VCaP (cell line): ENCODE measurements at regions not wholly inside any gene's neighbourhood (a gene's known extent, or its start where the extent isn't known, plus 50 kb on each side); places are given as distances from the start of the nearest gene placed in this dataset.

ENCODE experiments used
- H3K27ac ChIP-seq: fragments of 450-650 bp; 2 replicates; pipeline ENCODE4 v1.5.1; 2017
- CTCF ChIP-seq: fragments of 450-650 bp; conservative IDR thresholded peaks from 2 replicates; pipeline ENCODE4 v1.5.1; 2017; ENCODE audit warnings: mild to moderate bottlenecking, moderate library complexity

- no peak for TF ChIP-seq CTCF
- H3K27ac ChIP-seq = no peak overlapping the region
Measured at GRCh38 chr11:91097083-91097482, 874.2 kb upstream of the CHORDC1 start.

GRCh38 chr11:91093141-91093540 is 870.3 kb upstream of the CHORDC1 start:
- no peak for TF ChIP-seq CTCF
- no peak overlapping the region for H3K27ac ChIP-seq

- H3K27ac ChIP-seq = no peak overlapping the region
- TF ChIP-seq CTCF = no peak
Measured at GRCh38 chr11:91091563-91091962, 868.7 kb upstream of the CHORDC1 start.

GRCh38 chr11:91086028-91086427 is 863.2 kb upstream of the CHORDC1 start:
- no peak overlapping the region for H3K27ac ChIP-seq
- TF ChIP-seq CTCF = no peak

- no peak for TF ChIP-seq CTCF
Measured at GRCh38 chr11:91082255-91082654, 859.4 kb upstream of the CHORDC1 start.

GRCh38 chr11:91081440-91082043 is 858.7 kb upstream of the CHORDC1 start:
- H3K27ac ChIP-seq = no peak overlapping the region
- TF ChIP-seq CTCF = no peak

More at GRCh38 chr11:91082255-91082654, 859.4 kb upstream of the CHORDC1 start:
- no peak overlapping the region for H3K27ac ChIP-seq

- TF ChIP-seq CTCF = no peak
- H3K27ac ChIP-seq = no peak overlapping the region
Measured at GRCh38 chr11:91078221-91078620, 855.4 kb upstream of the CHORDC1 start.
